HG03520 (cell line): ENCODE measurements at regions not wholly inside any gene's neighbourhood (a gene's known extent, or its start where the extent isn't known, plus 50 kb on each side); places are given as distances from the start of the nearest gene placed in this dataset.
"Not testable (repeated sequence)": the region's sequence is repeated elsewhere in the genome, so short reads cannot be mapped to it uniquely, and the experiment has no call there.

Source experiments
- ATAC-seq: cut with Tn5 transposase; IDR thresholded peaks from one replicate; pipeline ENCODE4 v1.9.1; 2021; ENCODE audit warnings: mild to moderate bottlenecking, moderate library complexity; ENCODE audit not compliant: unreplicated experiment

GRCh38 chr4:18166925-18167324, 145.4 kb upstream of the LCORL start:
- ATAC-seq, result no peak

- no peak for ATAC-seq
Measured at GRCh38 chr4:18162453-18162852, 140.9 kb upstream of the LCORL start.

- not testable (repeated sequence) for ATAC-seq
Measured at GRCh38 chr4:18159117-18159912, 137.8 kb upstream of the LCORL start.

DNA sequence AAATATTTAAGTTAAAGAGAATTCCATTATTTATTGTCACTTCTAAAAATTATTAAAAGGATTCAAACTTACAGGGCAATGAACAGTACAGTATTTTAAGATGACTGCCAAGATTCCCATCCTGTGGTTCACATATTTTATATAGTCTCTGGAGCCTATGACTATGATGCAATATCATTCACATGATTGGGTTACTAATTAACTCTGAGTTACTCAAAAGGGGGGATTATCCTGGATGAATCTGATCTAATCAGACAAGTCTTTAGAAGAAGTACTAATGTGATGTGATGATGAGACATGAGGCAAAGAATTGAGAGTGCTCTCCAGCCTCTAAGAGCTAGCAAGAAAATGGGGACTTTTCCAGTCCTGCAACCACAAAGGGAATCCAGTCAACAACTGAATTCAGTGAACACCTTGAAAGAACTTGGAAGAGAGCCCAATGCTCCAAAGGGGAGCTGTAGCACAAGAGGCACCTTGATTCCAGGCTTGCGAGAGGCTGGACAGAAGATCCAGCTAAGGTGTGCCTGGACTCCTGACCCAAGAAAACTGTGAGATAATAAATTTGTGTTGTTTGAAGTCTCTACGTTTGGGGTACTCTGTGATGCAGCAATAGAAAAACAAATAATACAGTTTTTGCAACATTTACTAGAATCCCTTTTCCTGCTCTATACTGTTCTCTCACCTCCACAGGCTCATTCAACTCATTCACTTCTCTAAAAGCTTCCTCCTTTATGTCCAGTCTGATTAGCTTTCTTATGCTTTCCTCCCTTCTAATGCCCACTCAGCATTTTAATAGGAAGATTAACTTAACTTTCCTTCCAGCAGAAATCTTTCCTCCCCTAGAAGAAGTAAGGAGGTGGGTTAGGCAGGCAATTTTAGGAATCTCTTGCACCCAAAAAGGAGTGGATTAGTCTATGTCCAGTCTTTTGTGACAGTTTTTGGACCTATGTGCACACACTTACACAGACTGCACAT, 133.8 kb upstream of the LCORL start:
- no peak for ATAC-seq

GRCh38 chr4:18138076-18138665, 116.6 kb upstream of the LCORL start:
- no peak for ATAC-seq

GRCh38 chr4:18134111-18134510, 112.6 kb upstream of the LCORL start:
- ATAC-seq, result no peak

DNA sequence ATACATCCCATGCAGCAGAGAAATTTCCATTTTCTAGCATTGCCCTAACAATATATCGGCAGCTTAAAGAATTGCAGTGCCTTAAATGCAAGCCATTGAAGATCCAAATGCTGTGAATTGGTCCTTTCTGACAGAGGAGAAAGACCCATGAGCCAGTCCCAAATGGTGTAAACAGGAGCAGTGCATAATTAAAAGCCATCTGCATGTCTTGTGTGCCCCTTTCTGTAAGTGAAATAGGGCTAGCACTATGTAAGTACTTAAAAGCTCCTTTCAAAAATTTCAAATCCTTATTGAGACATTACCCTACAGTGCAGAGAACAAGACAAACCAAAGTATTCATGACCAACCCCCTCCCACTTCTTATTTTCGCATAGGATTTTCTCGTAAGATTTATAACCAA, 108.7 kb upstream of the LCORL start:
- no peak for ATAC-seq

- ATAC-seq, result no peak
Measured at GRCh38 chr4:18128241-18128640, 106.7 kb upstream of the LCORL start.

- ATAC-seq, result no peak
Measured at GRCh38 chr4:18127030-18127429, 105.5 kb upstream of the LCORL start.

DNA sequence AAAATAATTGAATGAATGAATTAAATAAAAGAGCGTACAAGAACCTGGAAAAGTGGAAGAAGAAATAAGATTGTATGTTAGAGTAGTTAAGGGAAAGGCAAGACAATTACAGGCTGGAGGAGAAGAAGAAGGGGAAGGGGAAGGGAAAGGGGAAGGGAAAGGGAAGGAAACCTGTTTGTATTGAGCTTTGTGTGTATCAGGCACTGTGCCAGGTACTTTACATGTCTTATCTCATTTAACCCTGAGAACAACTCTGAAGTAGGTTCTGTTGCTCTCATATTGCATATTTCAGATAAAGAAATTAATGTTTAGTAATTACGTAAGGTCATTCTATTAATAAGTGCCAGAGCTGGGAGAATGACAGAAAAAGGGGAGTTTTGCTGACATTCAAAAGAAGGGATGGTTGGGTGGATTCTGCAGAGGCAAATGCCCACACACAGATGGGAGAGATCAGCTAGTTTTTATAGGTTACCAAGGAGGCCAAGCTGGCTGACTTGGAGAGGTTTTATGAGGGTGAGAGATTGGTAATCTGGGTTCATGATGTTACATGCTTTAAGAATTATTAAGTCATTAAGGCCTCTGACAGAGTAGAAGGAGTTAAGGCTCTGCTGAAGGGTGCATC, 92.3 kb upstream of the LCORL start:
- no peak for ATAC-seq

DNA sequence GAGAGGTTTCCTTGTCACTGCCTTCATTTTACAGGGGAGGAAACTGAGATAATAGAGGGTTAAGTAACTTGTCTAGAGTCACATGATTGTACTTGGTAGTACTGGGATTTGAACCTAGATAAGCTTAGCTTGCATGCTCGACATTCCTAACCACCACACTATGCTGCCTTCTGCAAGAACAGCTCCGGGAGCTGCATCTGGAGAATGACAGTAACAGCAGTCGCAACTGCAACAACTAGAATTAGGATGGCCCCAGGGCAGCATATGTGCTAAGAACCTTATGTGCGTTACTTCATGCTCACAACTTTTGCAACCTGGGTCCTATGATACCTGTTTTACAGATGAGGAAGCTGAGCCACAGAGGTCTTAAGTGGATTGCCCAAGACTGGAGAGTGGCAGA, 89.5 kb upstream of the LCORL start:
- no peak for ATAC-seq

GRCh38 chr4:18110099-18110498, 88.5 kb upstream of the LCORL start:
- ATAC-seq, result no peak

DNA sequence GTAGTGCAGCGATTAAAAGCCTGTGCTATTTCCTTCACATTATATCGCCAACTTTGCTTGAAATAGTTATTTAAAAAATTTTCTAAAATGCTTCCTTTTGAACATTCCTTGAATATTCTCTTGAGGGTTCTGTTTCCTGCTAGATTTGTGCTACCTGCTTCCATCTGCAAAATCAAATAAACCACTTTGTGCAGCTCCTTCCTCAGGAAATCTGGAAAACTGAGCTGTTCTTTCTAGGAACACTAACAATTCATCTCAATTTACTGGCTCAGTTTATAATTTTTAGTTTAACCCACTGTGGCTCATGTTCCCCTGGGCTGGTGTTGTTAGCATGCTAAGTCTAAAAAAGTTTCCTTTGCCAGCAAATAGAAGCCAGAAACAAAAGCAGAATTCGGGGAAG, 88.1 kb upstream of the LCORL start:
- no peak for ATAC-seq

- not testable (repeated sequence) for ATAC-seq
Measured at GRCh38 chr4:18107848-18108528, 86.4 kb upstream of the LCORL start.

- no peak for ATAC-seq
Measured at GRCh38 chr4:18106620-18107019, 85.1 kb upstream of the LCORL start.

GRCh38 chr4:18105030-18106011, 83.8 kb upstream of the LCORL start:
- peak; percentile 75 for ATAC-seq

- no peak for ATAC-seq
Measured at GRCh38 chr4:18103876-18104605, 82.5 kb upstream of the LCORL start.

- no peak for ATAC-seq
Measured at GRCh38 chr4:18100657-18101056, 79.1 kb upstream of the LCORL start.

- not testable (repeated sequence) for ATAC-seq
Measured at GRCh38 chr4:18090447-18090846, 68.9 kb upstream of the LCORL start.
